ENCODE measurements at regions not wholly inside any gene's neighbourhood (a gene's known extent, or its start where the extent isn't known, plus 50 kb on each side); places are given as distances from the start of the nearest gene placed in this dataset.

GRCh38 chr10:121294630-121295029, 303.6 kb downstream of the FGFR2 start:
- no peak for TF ChIP-seq CTCF (IDR thresholded peaks at IDR 0.05)
- TF ChIP-seq POLR2A (IDR thresholded peaks at IDR 0.05), result no peak

Data from thyroid gland (tissue), 4 donors.